ENCODE measurements at regions not wholly inside any gene's neighbourhood (a gene's known extent, or its start where the extent isn't known, plus 50 kb on each side); places are given as distances from the start of the nearest gene placed in this dataset.

DNA sequence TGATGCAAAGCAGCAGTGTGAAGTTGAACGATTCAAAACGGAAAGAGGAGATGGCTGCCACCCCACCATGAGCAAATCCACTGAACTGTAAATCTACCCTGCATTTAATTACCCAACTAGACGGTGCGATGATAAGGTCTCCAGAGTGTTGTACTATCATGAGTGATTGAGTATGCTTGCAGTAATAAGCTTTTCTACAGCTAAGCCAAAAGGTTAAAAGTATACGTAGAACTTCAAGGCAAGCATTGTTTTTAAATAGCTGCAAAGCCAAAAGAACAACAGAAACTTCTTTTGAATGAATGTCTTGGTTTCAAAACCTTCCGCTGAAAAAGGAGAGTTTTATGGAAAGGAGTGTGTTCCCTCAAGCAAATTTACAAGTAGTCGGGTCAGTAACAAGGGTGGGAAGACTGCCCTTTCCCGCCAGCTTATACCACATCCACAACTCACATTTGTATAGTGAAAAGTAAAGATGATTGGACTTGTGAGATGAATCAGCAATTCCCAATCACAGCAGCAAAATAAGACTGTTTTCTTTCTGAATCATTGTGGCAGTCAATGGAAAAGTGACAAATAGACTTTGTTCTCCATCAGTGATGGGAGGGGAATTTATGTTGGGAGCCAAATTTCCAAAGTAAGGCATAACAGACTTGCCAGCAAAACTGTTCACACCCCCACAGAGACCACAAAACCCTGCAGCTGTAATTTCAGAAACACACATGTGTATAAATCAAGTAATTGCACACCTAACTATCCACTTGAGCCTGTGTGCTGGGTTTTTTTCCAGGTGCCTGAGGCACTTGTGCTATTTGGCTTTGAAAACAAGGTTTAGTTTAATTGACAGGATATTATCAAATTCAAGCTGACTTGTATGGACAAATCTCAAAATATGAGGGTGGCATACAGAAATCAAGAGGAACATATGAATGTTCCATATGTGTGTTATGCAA lies 407.7 kb upstream of the GRAMD2B start:
- H3K27me3 Mint-ChIP-seq = no peaks in the 10 kb centered on the region
- ChIA-PET POLR2A (no interaction called here), CTCF (no interaction called here)
- H3K27ac Mint-ChIP-seq = no peak overlapping the region
- Histone ChIP-seq H3K27ac (ENCODE audit: low read depth in 1 of 2, low read length in 2 of 2) (no peak overlapping the region), H3K4me1 (ENCODE audit: insufficient read depth, low read length) (no peaks in the 10 kb centered on the region), H3K9me3 (ENCODE audit: control insufficient read depth in 1 of 2, insufficient read depth in 1 of 2, low read length in 2 of 2) (no peaks in the 10 kb centered on the region), H3K4me3 (ENCODE audit: low read length) (no peak overlapping the region), H3K27me3 (ENCODE audit: control insufficient read depth in 1 of 2, insufficient read depth in 2 of 2, low read length in 2 of 2) (no peaks in the 10 kb centered on the region), H3K36me3 (ENCODE audit: insufficient read depth, low read length) (no peaks in the 10 kb centered on the region)
- intact Hi-C loops (cut with DNase I, micrococcal nuclease) = no loop called here
- TF ChIP-seq, protein P1, sequence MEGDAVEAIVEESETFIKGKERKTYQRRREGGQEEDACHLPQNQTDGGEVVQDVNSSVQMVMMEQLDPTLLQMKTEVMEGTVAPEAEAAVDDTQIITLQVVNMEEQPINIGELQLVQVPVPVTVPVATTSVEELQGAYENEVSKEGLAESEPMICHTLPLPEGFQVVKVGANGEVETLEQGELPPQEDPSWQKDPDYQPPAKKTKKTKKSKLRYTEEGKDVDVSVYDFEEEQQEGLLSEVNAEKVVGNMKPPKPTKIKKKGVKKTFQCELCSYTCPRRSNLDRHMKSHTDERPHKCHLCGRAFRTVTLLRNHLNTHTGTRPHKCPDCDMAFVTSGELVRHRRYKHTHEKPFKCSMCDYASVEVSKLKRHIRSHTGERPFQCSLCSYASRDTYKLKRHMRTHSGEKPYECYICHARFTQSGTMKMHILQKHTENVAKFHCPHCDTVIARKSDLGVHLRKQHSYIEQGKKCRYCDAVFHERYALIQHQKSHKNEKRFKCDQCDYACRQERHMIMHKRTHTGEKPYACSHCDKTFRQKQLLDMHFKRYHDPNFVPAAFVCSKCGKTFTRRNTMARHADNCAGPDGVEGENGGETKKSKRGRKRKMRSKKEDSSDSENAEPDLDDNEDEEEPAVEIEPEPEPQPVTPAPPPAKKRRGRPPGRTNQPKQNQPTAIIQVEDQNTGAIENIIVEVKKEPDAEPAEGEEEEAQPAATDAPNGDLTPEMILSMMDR (IDR thresholded peaks at IDR 0.05) = no peak
- peaks cover 4% of the 10 kb centered on the region for H3K9me3 Mint-ChIP-seq
- no peaks in the 10 kb centered on the region for H3K36me3 Mint-ChIP-seq (ENCODE audit: low read depth)
- H3K4me3 Mint-ChIP-seq = no peak overlapping the region
- ATAC-seq (ENCODE audit: poor library complexity) = no peak
- DNase-seq = no peak
- H3K4me1 Mint-ChIP-seq (ENCODE audit: low read depth) = no peaks in the 10 kb centered on the region

DNA sequence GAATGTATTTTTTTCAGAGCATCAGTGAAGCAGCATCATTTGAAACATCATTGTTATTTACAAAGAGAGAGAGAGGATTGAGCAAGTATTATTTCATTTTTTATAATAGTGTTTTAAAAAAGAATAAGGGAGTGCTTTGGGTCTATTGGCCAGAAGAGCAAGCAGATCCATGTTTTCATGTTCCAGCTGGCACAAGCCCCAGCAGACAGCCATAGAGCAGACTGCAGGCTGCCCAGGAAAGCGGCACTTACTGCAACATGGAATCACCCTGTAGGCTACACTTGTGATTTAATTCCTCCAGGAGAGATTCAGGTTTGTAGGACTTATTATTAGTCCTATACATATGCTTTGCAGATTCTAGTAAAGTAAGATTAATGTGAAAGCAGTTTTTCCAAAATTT lies 407.0 kb upstream of the GRAMD2B start:
- H3K36me3 Mint-ChIP-seq (ENCODE audit: low read depth) = no peaks in the 10 kb centered on the region
- Histone ChIP-seq H3K4me1 (ENCODE audit: insufficient read depth, low read length) (no peaks in the 10 kb centered on the region), H3K36me3 (ENCODE audit: insufficient read depth, low read length) (no peaks in the 10 kb centered on the region), H3K4me3 (ENCODE audit: low read length) (no peak overlapping the region), H3K27ac (ENCODE audit: low read depth in 1 of 2, low read length in 2 of 2) (no peak overlapping the region), H3K9me3 (ENCODE audit: control insufficient read depth in 1 of 2, insufficient read depth in 1 of 2, low read length in 2 of 2) (no peaks in the 10 kb centered on the region), H3K27me3 (ENCODE audit: control insufficient read depth in 1 of 2, insufficient read depth in 2 of 2, low read length in 2 of 2) (no peaks in the 10 kb centered on the region)
- ChIA-PET POLR2A (no interaction called here), CTCF (no interaction called here)
- no peaks in the 10 kb centered on the region for H3K27me3 Mint-ChIP-seq
- intact Hi-C loops (cut with DNase I, micrococcal nuclease) = no loop called here
- H3K4me3 Mint-ChIP-seq = no peak overlapping the region
- H3K27ac Mint-ChIP-seq = no peak overlapping the region
- TF ChIP-seq, protein P1 (IDR thresholded peaks at IDR 0.05) = no peak
- DNase-seq (no peak), ATAC-seq (ENCODE audit: poor library complexity) (no peak)
- peaks cover 2% of the 10 kb centered on the region for H3K9me3 Mint-ChIP-seq
- H3K4me1 Mint-ChIP-seq (ENCODE audit: low read depth) = no peaks in the 10 kb centered on the region

DNA sequence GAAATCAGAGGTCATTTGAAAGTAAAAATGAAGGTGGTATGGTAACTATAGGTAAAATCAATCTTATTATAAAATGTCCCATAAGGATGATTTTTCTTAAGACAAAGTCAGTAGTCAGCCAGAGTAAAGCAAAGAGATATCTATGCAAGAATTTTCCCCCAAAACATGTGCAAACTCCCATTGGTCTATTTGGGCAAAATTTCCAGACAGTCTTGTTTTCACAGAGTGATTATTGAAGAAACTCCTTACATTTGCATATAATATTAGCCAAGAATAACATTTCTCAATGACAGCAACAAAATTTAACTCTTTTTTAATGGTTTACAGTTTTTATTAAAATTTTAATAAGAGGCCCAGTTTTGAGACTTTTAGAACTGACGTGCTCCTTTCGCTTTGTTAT lies 406.1 kb upstream of the GRAMD2B start:
- no peak overlapping the region for H3K4me3 ChIP-seq (ENCODE audit: low read length)
- DNase-seq = no peak
- ChIA-PET POLR2A (no interaction called here), CTCF (no interaction called here)
- Mint-ChIP-seq H3K36me3 (ENCODE audit: low read depth) (no peaks in the 10 kb centered on the region), H3K4me1 (ENCODE audit: low read depth) (no peaks in the 10 kb centered on the region), H3K27ac (no peak overlapping the region), H3K9me3 (no peaks in the 10 kb centered on the region), H3K27me3 (no peaks in the 10 kb centered on the region), H3K4me3 (no peak overlapping the region)
- H3K27ac ChIP-seq (ENCODE audit: low read depth in 1 of 2, low read length in 2 of 2) = no peak overlapping the region
- intact Hi-C loops (cut with DNase I, micrococcal nuclease) = no loop called here
- no peaks in the 10 kb centered on the region for H3K27me3 ChIP-seq (ENCODE audit: control insufficient read depth in 1 of 2, insufficient read depth in 2 of 2, low read length in 2 of 2)
- no peak for ATAC-seq (ENCODE audit: poor library complexity)
- no peaks in the 10 kb centered on the region for H3K4me1 ChIP-seq (ENCODE audit: insufficient read depth, low read length)
- H3K36me3 ChIP-seq (ENCODE audit: insufficient read depth, low read length) = no peaks in the 10 kb centered on the region
- TF ChIP-seq, protein P1 (IDR thresholded peaks at IDR 0.05) = no peak
- no peaks in the 10 kb centered on the region for H3K9me3 ChIP-seq (ENCODE audit: control insufficient read depth in 1 of 2, insufficient read depth in 1 of 2, low read length in 2 of 2)

Data from CD4-positive, alpha-beta T cell (primary cell).